ENCODE measurements at regions not wholly inside any gene's neighbourhood (a gene's known extent, or its start where the extent isn't known, plus 50 kb on each side); places are given as distances from the start of the nearest gene placed in this dataset.

DNA sequence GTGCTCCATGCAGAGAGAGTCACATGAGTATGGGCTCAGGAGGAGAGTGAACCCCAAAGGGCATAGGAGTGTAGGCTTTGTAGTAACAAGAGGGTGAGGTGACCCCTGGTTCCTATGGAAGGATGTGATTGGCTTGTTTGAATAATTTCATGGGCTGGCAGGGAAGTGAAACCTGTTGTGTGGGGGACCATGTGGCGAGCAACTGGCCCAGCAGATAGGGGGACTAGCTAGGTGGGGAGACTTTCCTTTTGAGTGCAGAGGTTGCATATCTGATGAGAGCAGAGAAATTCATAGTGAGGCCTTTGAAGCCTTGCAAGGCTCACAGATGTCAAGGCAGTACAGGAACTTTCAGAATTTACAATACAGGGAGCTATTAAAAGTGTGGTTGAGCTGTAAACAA is 247.9 kb upstream of the SLC35B3 start:
- POLR2A ChIA-PET (ENCODE audit: unreplicated experiment): no interaction called here
- no CpG with 5 or more reads among the region's 1 CpG for WGBS, 2 experiments (ENCODE audit: extremely low coverage in 2 of 2, insufficient read length in 1 of 2)
- in situ Hi-C loops (cut with MboI; ENCODE audit: low sequenced_read_pairs): no loop called here

More for the DNA sequence above, 247.9 kb upstream of the SLC35B3 start:
- H2BK15ac ChIP-seq (ENCODE audit: low read depth, low read length): no peak overlapping the region
- no peak overlapping the region for H2AK9ac ChIP-seq (replicated peaks; ENCODE audit: low read depth, low read length, poor library complexity)
- no peak overlapping the region for H4K5ac ChIP-seq (ENCODE audit: low read depth, low read length)
- H3K4me2 ChIP-seq (ENCODE audit: low read depth, low read length): no peak overlapping the region
- H3K18ac ChIP-seq (ENCODE audit: low read depth, low read length): no peak overlapping the region
- no peak overlapping the region for H3K23ac ChIP-seq (ENCODE audit: low read depth, low read length)
- H4K91ac ChIP-seq (ENCODE audit: insufficient read depth, low read depth, low read length): no peak overlapping the region
- H3K4ac ChIP-seq (ENCODE audit: low read depth, low read length): no peak overlapping the region
- dilution Hi-C loops (cut with HindIII; ENCODE audit: low sequenced_read_pairs, unreplicated experiment): no loop called here
- H3K36me3 ChIP-seq (ENCODE audit: control insufficient read depth, insufficient read depth, low read length): no peaks in the 10 kb centered on the region
- H4K8ac ChIP-seq (ENCODE audit: low read depth in 2 of 2, low read length in 2 of 2): no peak overlapping the region
- H2BK120ac ChIP-seq (ENCODE audit: low read depth, low read length): no peak overlapping the region
- H3K4me1 ChIP-seq (ENCODE audit: control insufficient read depth, insufficient read depth, low read length): no peaks in the 10 kb centered on the region
- no peak overlapping the region for H3K9ac ChIP-seq (ENCODE audit: low read depth, low read length)
- no TSS peak for BruUV-seq (replicated peaks)
- H3K9me1 ChIP-seq (ENCODE audit: insufficient read depth, low read length): no peaks in the 10 kb centered on the region
- no peak for ATAC-seq (ENCODE audit: low read depth)
- no peak overlapping the region for H2BK5ac ChIP-seq (ENCODE audit: low read depth, low read length, poor library complexity, severe bottlenecking)
- H3K4me3 ChIP-seq (ENCODE audit: insufficient read depth, low read depth, low read length): no peak overlapping the region
- DNase-seq: no peak
- H3K9me3 ChIP-seq (ENCODE audit: control insufficient read depth, insufficient read depth, low read length): peaks cover 9% of the 10 kb centered on the region
- H4K20me1 ChIP-seq (ENCODE audit: insufficient read depth, low read length): no peaks in the 10 kb centered on the region
- TF ChIP-seq POLR2A (IDR thresholded peaks at IDR 0.05; ENCODE audit: low read depth, low read length) (no peak), CHD1 (IDR thresholded peaks at IDR 0.05; ENCODE audit: low read depth, low read length) (no peak), MAFK (IDR thresholded peaks at IDR 0.05; ENCODE audit: low read depth, low read length) (no peak), ELK1 (IDR thresholded peaks at IDR 0.05; ENCODE audit: borderline replicate concordance, low read depth, low read length) (no peak), SMC3 (IDR thresholded peaks at IDR 0.05; ENCODE audit: low read depth, low read length) (no peak), RAD21 (IDR thresholded peaks at IDR 0.05; ENCODE audit: low read length) (no peak), RFX5 (IDR thresholded peaks at IDR 0.05; ENCODE audit: low read depth, low read length) (no peak), MXI1 (IDR thresholded peaks at IDR 0.05; ENCODE audit: borderline replicate concordance, low read depth, low read length) (no peak), RCOR1 (IDR thresholded peaks at IDR 0.05; ENCODE audit: insufficient replicate concordance, low read length) (no peak), MAZ (IDR thresholded peaks at IDR 0.05; ENCODE audit: borderline replicate concordance, low read depth, low read length) (no peak), FOS (IDR thresholded peaks at IDR 0.05; ENCODE audit: low read depth, low read length) (no peak), NFE2L2 (IDR thresholded peaks at IDR 0.05; ENCODE audit: low read depth, low read length) (no peak), CEBPB (IDR thresholded peaks at IDR 0.05; ENCODE audit: low read depth, low read length) (no peak), USF2 (IDR thresholded peaks at IDR 0.05; ENCODE audit: low read depth, low read length) (no peak)
- TF ChIP-seq, protein P1, sequence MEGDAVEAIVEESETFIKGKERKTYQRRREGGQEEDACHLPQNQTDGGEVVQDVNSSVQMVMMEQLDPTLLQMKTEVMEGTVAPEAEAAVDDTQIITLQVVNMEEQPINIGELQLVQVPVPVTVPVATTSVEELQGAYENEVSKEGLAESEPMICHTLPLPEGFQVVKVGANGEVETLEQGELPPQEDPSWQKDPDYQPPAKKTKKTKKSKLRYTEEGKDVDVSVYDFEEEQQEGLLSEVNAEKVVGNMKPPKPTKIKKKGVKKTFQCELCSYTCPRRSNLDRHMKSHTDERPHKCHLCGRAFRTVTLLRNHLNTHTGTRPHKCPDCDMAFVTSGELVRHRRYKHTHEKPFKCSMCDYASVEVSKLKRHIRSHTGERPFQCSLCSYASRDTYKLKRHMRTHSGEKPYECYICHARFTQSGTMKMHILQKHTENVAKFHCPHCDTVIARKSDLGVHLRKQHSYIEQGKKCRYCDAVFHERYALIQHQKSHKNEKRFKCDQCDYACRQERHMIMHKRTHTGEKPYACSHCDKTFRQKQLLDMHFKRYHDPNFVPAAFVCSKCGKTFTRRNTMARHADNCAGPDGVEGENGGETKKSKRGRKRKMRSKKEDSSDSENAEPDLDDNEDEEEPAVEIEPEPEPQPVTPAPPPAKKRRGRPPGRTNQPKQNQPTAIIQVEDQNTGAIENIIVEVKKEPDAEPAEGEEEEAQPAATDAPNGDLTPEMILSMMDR (conservative IDR thresholded peaks at IDR 0.05; ENCODE audit: low read depth, low read length): no peak
- no peak overlapping the region for H3K56ac ChIP-seq (ENCODE audit: extremely low read depth, insufficient read depth, low read length)
- H3K14ac ChIP-seq (replicated peaks; ENCODE audit: low read depth, low read length): no peak overlapping the region
- CTCF ChIA-PET: no interaction called here
- no peak overlapping the region for H2AK5ac ChIP-seq (ENCODE audit: low read depth, low read length)
- H3K79me1 ChIP-seq (ENCODE audit: low read depth in 1 of 2, low read length in 2 of 2): no peaks in the 10 kb centered on the region
- intact Hi-C loops (cut with micrococcal nuclease): no loop called here
- no peak overlapping the region for H3K27ac ChIP-seq (ENCODE audit: insufficient read depth, low read length)
- H2BK20ac ChIP-seq (ENCODE audit: low read depth, low read length): no peak overlapping the region
- H2AFZ ChIP-seq (replicated peaks; ENCODE audit: low read length, poor library complexity): no peak overlapping the region
- H3K27me3 ChIP-seq (ENCODE audit: control insufficient read depth, insufficient read depth, low read length): no peaks in the 10 kb centered on the region
